ENCODE measurements at regions not wholly inside any gene's neighbourhood (a gene's known extent, or its start where the extent isn't known, plus 50 kb on each side); places are given as distances from the start of the nearest gene placed in this dataset.

- H3K4me3 ChIP-seq (replicated peaks; ENCODE audit: low read depth, low read length), result no peak overlapping the region
- TF ChIP-seq CTCF (IDR thresholded peaks at IDR 0.05; ENCODE audit: low read length, missing control alignments), result no peak
- peak; percentile 79 for DNase-seq (ENCODE audit: low read depth)
These were observed 317.2 kb upstream of the KCNJ16 start for GRCh38 chr17:69757688-69758430.

GRCh38 chr17:69760562-69760961 is 314.5 kb upstream of the KCNJ16 start:
- TF ChIP-seq CTCF (IDR thresholded peaks at IDR 0.05; ENCODE audit: low read length, missing control alignments), result no peak

GRCh38 chr17:69761011-69761410 is 314.0 kb upstream of the KCNJ16 start:
- no peak for TF ChIP-seq CTCF (IDR thresholded peaks at IDR 0.05; ENCODE audit: low read length, missing control alignments)
- no peak for DNase-seq (ENCODE audit: low read depth)
- H3K4me3 ChIP-seq (replicated peaks; ENCODE audit: low read depth, low read length), result no peak overlapping the region

More at GRCh38 chr17:69760562-69760961, 314.5 kb upstream of the KCNJ16 start:
- no peak overlapping the region for H3K4me3 ChIP-seq (replicated peaks; ENCODE audit: low read depth, low read length)
- no peak for DNase-seq (ENCODE audit: low read depth)

- DNase-seq (ENCODE audit: low read depth), result peak; percentile 88
- TF ChIP-seq CTCF (IDR thresholded peaks at IDR 0.05; ENCODE audit: low read length, missing control alignments), result no peak
- no peak overlapping the region for H3K4me3 ChIP-seq (replicated peaks; ENCODE audit: low read depth, low read length)
These were observed 313.2 kb upstream of the KCNJ16 start for GRCh38 chr17:69761767-69762321.

- H3K4me3 ChIP-seq (replicated peaks; ENCODE audit: low read depth, low read length), result no peak overlapping the region
- DNase-seq (ENCODE audit: low read depth), result peak; percentile 4
- TF ChIP-seq CTCF (IDR thresholded peaks at IDR 0.05; ENCODE audit: low read length, missing control alignments), result no peak
These were observed 312.7 kb upstream of the KCNJ16 start for GRCh38 chr17:69762359-69762758.

GRCh38 chr17:69762766-69763165 is 312.3 kb upstream of the KCNJ16 start:
- no peak for TF ChIP-seq CTCF (IDR thresholded peaks at IDR 0.05; ENCODE audit: low read length, missing control alignments)
- DNase-seq (ENCODE audit: low read depth), result no peak

GRCh38 chr17:69763503-69763902 is 311.5 kb upstream of the KCNJ16 start:
- DNase-seq (ENCODE audit: low read depth), result peak; percentile 34
- no peak for TF ChIP-seq CTCF (IDR thresholded peaks at IDR 0.05; ENCODE audit: low read length, missing control alignments)
- no peak overlapping the region for H3K4me3 ChIP-seq (replicated peaks; ENCODE audit: low read depth, low read length)

More at GRCh38 chr17:69762766-69763165, 312.3 kb upstream of the KCNJ16 start:
- no peak overlapping the region for H3K4me3 ChIP-seq (replicated peaks; ENCODE audit: low read depth, low read length)

Measured in fibroblast of pulmonary artery (primary cell).